Liver (tissue), 8 donors: ENCODE measurements at regions not wholly inside any gene's neighbourhood (a gene's known extent, or its start where the extent isn't known, plus 50 kb on each side); places are given as distances from the start of the nearest gene placed in this dataset.

Experiments used
- DNase-seq: peaks from one replicate; pipeline ENCODE4 v3.0.0-alpha.2; 2017; ENCODE audit warnings: low spot score
- H3K27ac ChIP-seq, 2 donors: one replicate each; pipeline ENCODE4 v1.7.0; 2013; ENCODE audit warnings: inconsistent platforms in 2 of 2, low read length in 2 of 2, control low read depth in 1 of 2, low read depth in 1 of 2, mild to moderate bottlenecking in 1 of 2
- H3K27me3 ChIP-seq, 4 donors: one replicate each; pipeline versions ENCODE4 v1.6.1 to v1.7.0; 2013; ENCODE audit warnings: low read length in 3 of 4, inconsistent platforms in 1 of 4, mild to moderate bottlenecking in 1 of 4, moderate library complexity in 1 of 4; ENCODE audit not compliant: control insufficient read depth in 4 of 4, insufficient read depth in 4 of 4
- H3K36me3 ChIP-seq, 4 donors: one replicate each; pipeline versions ENCODE4 v1.6.1 to v1.7.0; 2013; ENCODE audit warnings: low read length in 3 of 4, mild to moderate bottlenecking in 3 of 4, low read depth in 1 of 4, moderate library complexity in 1 of 4; ENCODE audit not compliant: control insufficient read depth in 4 of 4, insufficient read depth in 3 of 4
- H3K4me1 ChIP-seq, 4 donors: one replicate each; pipeline versions ENCODE4 v1.6.1 to v1.7.0; 2013; ENCODE audit warnings: low read length in 3 of 4, mild to moderate bottlenecking in 3 of 4, moderate library complexity in 1 of 4; ENCODE audit not compliant: control insufficient read depth in 4 of 4, insufficient read depth in 4 of 4
- H3K4me3 ChIP-seq, 3 donors: one replicate each; pipeline versions ENCODE4 v1.6.1 to v1.7.0; 2013; ENCODE audit warnings: low read length in 3 of 3, control low read depth in 1 of 3, low read depth in 1 of 3, mild to moderate bottlenecking in 1 of 3
- H3K9ac ChIP-seq, 2 donors: one replicate each; pipeline ENCODE4 v1.7.0; 2013; ENCODE audit warnings: low read length in 2 of 2, mild to moderate bottlenecking in 2 of 2, moderate library complexity in 2 of 2, control low read depth in 1 of 2, low read depth in 1 of 2
- H3K9me3 ChIP-seq, 4 donors: one replicate each; pipeline versions ENCODE4 v1.6.1 to v1.7.0; 2013; ENCODE audit warnings: low read length in 3 of 4; ENCODE audit not compliant: control insufficient read depth in 4 of 4
- EGR1 ChIP-seq, 2 donors: IDR thresholded peaks; 2 replicates each; pipeline ENCODE4 v1.6.1; 2016 to 2018; ENCODE audit warnings: antibody characterized with exemption in 2 of 2, low read depth in 2 of 2
- FOXA1 ChIP-seq: IDR thresholded peaks from 2 replicates; pipeline ENCODE4 v1.6.1; 2016; ENCODE audit warnings: antibody characterized with exemption
- FOXA2 ChIP-seq: IDR thresholded peaks from 2 replicates; pipeline ENCODE4 v1.6.1; 2016; ENCODE audit warnings: antibody characterized with exemption
- HNF4A ChIP-seq, 2 donors: conservative IDR thresholded peaks; 2 replicates each; pipeline ENCODE4 v1.6.1; 2016; ENCODE audit warnings: antibody characterized with exemption in 2 of 2, mild to moderate bottlenecking in 2 of 2
- HNF4G ChIP-seq: IDR thresholded peaks from 2 replicates; pipeline ENCODE4 v1.6.1; 2016; ENCODE audit warnings: antibody characterized with exemption
- JUND ChIP-seq, 2 donors: IDR thresholded peaks; 2 replicates each; pipeline ENCODE4 v1.6.1; 2016; ENCODE audit warnings: antibody characterized with exemption in 2 of 2
- NR2F2 ChIP-seq: IDR thresholded peaks from 2 replicates; pipeline ENCODE4 v1.6.1; 2016; ENCODE audit warnings: antibody characterized with exemption
- RAD21 ChIP-seq, 2 donors: IDR thresholded peaks; 2 replicates each; pipeline ENCODE4 v1.6.1; 2016; ENCODE audit warnings: antibody characterized with exemption in 2 of 2, mild to moderate bottlenecking in 2 of 2
- RXRA ChIP-seq, 2 donors: IDR thresholded peaks; 2 replicates each; pipeline ENCODE4 v1.6.1; 2017 to 2018; ENCODE audit warnings: antibody characterized with exemption in 2 of 2, mild to moderate bottlenecking in 1 of 2
- SP1 ChIP-seq: IDR thresholded peaks from 2 replicates; pipeline ENCODE4 v1.6.1; 2018; ENCODE audit warnings: antibody characterized with exemption, mild to moderate bottlenecking
- TAF1 ChIP-seq: conservative IDR thresholded peaks from 2 replicates; pipeline ENCODE4 v1.6.1; 2016; ENCODE audit warnings: antibody characterized with exemption, mild to moderate bottlenecking
- YY1 ChIP-seq: IDR thresholded peaks from 2 replicates; pipeline ENCODE4 v1.6.1; 2016; ENCODE audit warnings: antibody characterized with exemption, mild to moderate bottlenecking
- WGBS: extraction: QIAGEN DNeasy Blood & Tissue Kit; methylation state at CpG from one replicate; pipeline ENCODE4 v1.1.7; 2013; 5-methylcytosine and 5-hydroxymethylcytosine counted together
- TF ChIP-seq, protein P1 (sequence below): IDR thresholded peaks from 2 replicates; pipeline ENCODE4 v1.6.1; 2016; ENCODE audit warnings: antibody characterized with exemption, mild to moderate bottlenecking
- TF ChIP-seq, protein P2 (sequence below): IDR thresholded peaks from 2 replicates; pipeline ENCODE4 v1.6.1; 2016; ENCODE audit warnings: antibody characterized with exemption
- TF ChIP-seq, protein P3 (sequence below): IDR thresholded peaks from 2 replicates; pipeline ENCODE4 v1.6.1; 2016; ENCODE audit warnings: antibody characterized with exemption
- TF ChIP-seq, protein P4 (sequence below): fragments of 150-350 bp; IDR thresholded peaks from 2 replicates; pipeline ENCODE4 v1.5.1; 2017; ENCODE audit warnings: improper control_type of control experiment, low read depth, low read length; ENCODE audit not compliant: missing input control
- TF ChIP-seq, protein P5 (sequence below): IDR thresholded peaks from 2 replicates; pipeline ENCODE4 v1.6.1; 2016; ENCODE audit warnings: antibody characterized with exemption
- donor health status: healthy.
- donor health status: healthy.
- donor health status: healthy.
- donor health status: healthy.
- donor health status: healthy.

DNA sequence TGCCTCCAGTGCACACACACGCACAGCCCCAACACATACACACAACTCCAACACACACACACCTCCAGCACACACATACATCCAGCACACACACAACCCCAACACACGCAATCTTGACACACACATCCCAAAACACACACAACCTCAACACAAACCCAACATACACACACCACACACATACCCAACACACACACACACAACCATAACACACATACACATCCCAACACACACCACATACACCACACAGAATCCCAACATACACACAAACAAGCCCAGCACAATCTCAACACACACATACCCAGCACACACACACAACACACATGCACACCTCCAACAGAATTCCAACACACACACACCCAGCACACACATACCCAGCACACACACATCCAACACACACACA is 301.1 kb downstream of the ABCC12 start (continued):
- TF ChIP-seq, protein P1, sequence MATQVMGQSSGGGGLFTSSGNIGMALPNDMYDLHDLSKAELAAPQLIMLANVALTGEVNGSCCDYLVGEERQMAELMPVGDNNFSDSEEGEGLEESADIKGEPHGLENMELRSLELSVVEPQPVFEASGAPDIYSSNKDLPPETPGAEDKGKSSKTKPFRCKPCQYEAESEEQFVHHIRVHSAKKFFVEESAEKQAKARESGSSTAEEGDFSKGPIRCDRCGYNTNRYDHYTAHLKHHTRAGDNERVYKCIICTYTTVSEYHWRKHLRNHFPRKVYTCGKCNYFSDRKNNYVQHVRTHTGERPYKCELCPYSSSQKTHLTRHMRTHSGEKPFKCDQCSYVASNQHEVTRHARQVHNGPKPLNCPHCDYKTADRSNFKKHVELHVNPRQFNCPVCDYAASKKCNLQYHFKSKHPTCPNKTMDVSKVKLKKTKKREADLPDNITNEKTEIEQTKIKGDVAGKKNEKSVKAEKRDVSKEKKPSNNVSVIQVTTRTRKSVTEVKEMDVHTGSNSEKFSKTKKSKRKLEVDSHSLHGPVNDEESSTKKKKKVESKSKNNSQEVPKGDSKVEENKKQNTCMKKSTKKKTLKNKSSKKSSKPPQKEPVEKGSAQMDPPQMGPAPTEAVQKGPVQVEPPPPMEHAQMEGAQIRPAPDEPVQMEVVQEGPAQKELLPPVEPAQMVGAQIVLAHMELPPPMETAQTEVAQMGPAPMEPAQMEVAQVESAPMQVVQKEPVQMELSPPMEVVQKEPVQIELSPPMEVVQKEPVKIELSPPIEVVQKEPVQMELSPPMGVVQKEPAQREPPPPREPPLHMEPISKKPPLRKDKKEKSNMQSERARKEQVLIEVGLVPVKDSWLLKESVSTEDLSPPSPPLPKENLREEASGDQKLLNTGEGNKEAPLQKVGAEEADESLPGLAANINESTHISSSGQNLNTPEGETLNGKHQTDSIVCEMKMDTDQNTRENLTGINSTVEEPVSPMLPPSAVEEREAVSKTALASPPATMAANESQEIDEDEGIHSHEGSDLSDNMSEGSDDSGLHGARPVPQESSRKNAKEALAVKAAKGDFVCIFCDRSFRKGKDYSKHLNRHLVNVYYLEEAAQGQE = no peak
- TF ChIP-seq HNF4G = no peak
- no peak for TF ChIP-seq YY1
- no peak for TF ChIP-seq FOXA2
- TF ChIP-seq HNF4A (conservative IDR thresholded peaks at IDR 0.05) = no peak
- TF ChIP-seq TAF1 = no peak
- no peak for TF ChIP-seq EGR1 (IDR thresholded peaks at IDR 0.05; ENCODE audit: low read depth in 2 of 2)
- TF ChIP-seq JUND (IDR thresholded peaks at IDR 0.05) = no peak
- TF ChIP-seq, protein P2, sequence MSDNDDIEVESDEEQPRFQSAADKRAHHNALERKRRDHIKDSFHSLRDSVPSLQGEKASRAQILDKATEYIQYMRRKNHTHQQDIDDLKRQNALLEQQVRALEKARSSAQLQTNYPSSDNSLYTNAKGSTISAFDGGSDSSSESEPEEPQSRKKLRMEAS = no peak

DNA sequence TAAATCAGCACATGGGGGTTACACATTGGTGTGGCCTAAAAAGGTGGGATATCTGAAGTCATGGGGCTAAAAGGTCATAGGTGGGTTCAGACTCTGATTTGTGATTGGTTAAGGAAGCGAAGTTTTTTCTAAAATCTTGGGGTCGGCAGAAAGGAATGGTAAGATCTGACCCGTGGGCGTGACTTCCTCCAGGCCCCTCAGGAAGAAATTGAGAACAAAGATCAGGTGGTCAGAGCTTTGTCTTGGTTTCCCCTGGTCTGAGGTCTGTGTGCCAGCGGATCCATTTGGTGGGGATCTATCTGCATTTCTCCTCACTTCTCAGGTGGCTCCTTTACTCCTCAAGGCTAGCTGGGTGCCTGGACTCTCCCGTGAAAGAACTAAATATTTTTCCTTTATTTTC is 302.8 kb downstream of the ABCC12 start:
- no peak overlapping the region for H3K9ac ChIP-seq
- no peaks in the 10 kb centered on the region for H3K36me3 ChIP-seq
- H3K4me1 ChIP-seq = no peaks in the 10 kb centered on the region
- H3K27me3 ChIP-seq = peaks cover 0 to 3% (median 0%) of the 10 kb centered on the region in 4 donors
- 85% methylated on average over 6 of the region's 6 CpGs for WGBS
- H3K9me3 ChIP-seq = no peaks in the 10 kb centered on the region
- DNase-seq = no peak
- H3K27ac ChIP-seq = no peak overlapping the region
- TF ChIP-seq, protein P3, sequence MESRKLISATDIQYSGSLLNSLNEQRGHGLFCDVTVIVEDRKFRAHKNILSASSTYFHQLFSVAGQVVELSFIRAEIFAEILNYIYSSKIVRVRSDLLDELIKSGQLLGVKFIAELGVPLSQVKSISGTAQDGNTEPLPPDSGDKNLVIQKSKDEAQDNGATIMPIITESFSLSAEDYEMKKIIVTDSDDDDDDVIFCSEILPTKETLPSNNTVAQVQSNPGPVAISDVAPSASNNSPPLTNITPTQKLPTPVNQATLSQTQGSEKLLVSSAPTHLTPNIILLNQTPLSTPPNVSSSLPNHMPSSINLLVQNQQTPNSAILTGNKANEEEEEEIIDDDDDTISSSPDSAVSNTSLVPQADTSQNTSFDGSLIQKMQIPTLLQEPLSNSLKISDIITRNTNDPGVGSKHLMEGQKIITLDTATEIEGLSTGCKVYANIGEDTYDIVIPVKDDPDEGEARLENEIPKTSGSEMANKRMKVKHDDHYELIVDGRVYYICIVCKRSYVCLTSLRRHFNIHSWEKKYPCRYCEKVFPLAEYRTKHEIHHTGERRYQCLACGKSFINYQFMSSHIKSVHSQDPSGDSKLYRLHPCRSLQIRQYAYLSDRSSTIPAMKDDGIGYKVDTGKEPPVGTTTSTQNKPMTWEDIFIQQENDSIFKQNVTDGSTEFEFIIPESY = no peak
- TF ChIP-seq, protein P2 = no peak
- TF ChIP-seq NR2F2 (no peak), EGR1 (IDR thresholded peaks at IDR 0.05; ENCODE audit: low read depth in 2 of 2) (no peak), FOXA2 (no peak), JUND (IDR thresholded peaks at IDR 0.05) (no peak), RAD21 (IDR thresholded peaks at IDR 0.05) (no peak), RXRA (IDR thresholded peaks at IDR 0.05) (no peak), HNF4A (conservative IDR thresholded peaks at IDR 0.05) (no peak), TAF1 (no peak), FOXA1 (no peak), SP1 (no peak), YY1 (no peak), HNF4G (no peak)
- TF ChIP-seq, protein P1 = no peak
- TF ChIP-seq, protein P4, sequence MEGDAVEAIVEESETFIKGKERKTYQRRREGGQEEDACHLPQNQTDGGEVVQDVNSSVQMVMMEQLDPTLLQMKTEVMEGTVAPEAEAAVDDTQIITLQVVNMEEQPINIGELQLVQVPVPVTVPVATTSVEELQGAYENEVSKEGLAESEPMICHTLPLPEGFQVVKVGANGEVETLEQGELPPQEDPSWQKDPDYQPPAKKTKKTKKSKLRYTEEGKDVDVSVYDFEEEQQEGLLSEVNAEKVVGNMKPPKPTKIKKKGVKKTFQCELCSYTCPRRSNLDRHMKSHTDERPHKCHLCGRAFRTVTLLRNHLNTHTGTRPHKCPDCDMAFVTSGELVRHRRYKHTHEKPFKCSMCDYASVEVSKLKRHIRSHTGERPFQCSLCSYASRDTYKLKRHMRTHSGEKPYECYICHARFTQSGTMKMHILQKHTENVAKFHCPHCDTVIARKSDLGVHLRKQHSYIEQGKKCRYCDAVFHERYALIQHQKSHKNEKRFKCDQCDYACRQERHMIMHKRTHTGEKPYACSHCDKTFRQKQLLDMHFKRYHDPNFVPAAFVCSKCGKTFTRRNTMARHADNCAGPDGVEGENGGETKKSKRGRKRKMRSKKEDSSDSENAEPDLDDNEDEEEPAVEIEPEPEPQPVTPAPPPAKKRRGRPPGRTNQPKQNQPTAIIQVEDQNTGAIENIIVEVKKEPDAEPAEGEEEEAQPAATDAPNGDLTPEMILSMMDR = no peak
- TF ChIP-seq, protein P5, sequence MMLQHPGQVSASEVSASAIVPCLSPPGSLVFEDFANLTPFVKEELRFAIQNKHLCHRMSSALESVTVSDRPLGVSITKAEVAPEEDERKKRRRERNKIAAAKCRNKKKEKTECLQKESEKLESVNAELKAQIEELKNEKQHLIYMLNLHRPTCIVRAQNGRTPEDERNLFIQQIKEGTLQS = no peak
- H3K4me3 ChIP-seq = no peak overlapping the region
